Colonic mucosa (tissue), 4 donors: ENCODE measurements at regions not wholly inside any gene's neighbourhood (a gene's known extent, or its start where the extent isn't known, plus 50 kb on each side); places are given as distances from the start of the nearest gene placed in this dataset.
"Not testable (repeated sequence)": the region's sequence is repeated elsewhere in the genome, so short reads cannot be mapped to it uniquely, and the experiment has no call there.

Source experiments
- DNase-seq: peaks from one replicate; pipeline ENCODE4 v3.0.0-alpha.2; 2020
- H3K27ac ChIP-seq: fragments of 200-600 bp; one replicate; pipeline ENCODE4 v1.8.0; 2021
- H3K27me3 ChIP-seq: fragments of 200-600 bp; one replicate; pipeline ENCODE4 v1.8.0; 2021
- H3K36me3 ChIP-seq: fragments of 200-600 bp; one replicate; pipeline ENCODE4 v1.8.0; 2021
- H3K4me1 ChIP-seq: fragments of 200-600 bp; one replicate; pipeline ENCODE4 v1.8.0; 2021; ENCODE audit warnings: mild to moderate bottlenecking
- H3K4me3 ChIP-seq: fragments of 200-600 bp; one replicate; pipeline ENCODE4 v1.8.0; 2021
- H3K9ac ChIP-seq, 2 donors: one replicate each; pipeline ENCODE4 v1.7.0; 2013; ENCODE audit warnings: control low read depth in 2 of 2, low read depth in 2 of 2, low read length in 2 of 2
- H3K9me3 ChIP-seq: fragments of 200-600 bp; one replicate; pipeline ENCODE4 v1.8.0; 2021
- CTCF ChIP-seq: fragments of 200-600 bp; IDR thresholded peaks from one replicate; pipeline ENCODE4 v1.8.0; 2022; ENCODE audit warnings: antibody characterized with exemption, mild to moderate bottlenecking
- intact Hi-C: fragments of 100-400 bp; cut with DNase I; formaldehyde crosslinking; loops from one replicate; pipeline ENCODE4 v1.14.1; 2022
- donor health status: healthy.
- donor health status: DM: no; HTN: no; CAD: no.
- donor health status: DM: no; HTN: no; CAD: no.

- Histone ChIP-seq H3K9me3 (no peaks in the 10 kb centered on the region), H3K4me3 (no peak overlapping the region), H3K4me1 (no peaks in the 10 kb centered on the region), H3K27ac (no peak overlapping the region), H3K36me3 (no peaks in the 10 kb centered on the region), H3K9ac (no peak overlapping the region), H3K27me3 (no peaks in the 10 kb centered on the region)
- intact Hi-C loops: no loop called here
- DNase-seq: no peak
- no peak for TF ChIP-seq CTCF
These were observed 293.0 kb upstream of the HS6ST1 start for GRCh38 chr2:128611421-128612320.

GRCh38 chr2:128612628-128613027 is 294.0 kb upstream of the HS6ST1 start:
- Histone ChIP-seq H3K9me3 (no peaks in the 10 kb centered on the region), H3K4me3 (no peak overlapping the region), H3K4me1 (no peaks in the 10 kb centered on the region), H3K36me3 (no peaks in the 10 kb centered on the region), H3K27ac (no peak overlapping the region), H3K27me3 (no peaks in the 10 kb centered on the region), H3K9ac (no peak overlapping the region)
- no peak for DNase-seq
- no peak for TF ChIP-seq CTCF
- intact Hi-C loops: no loop called here

GRCh38 chr2:128613351-128613750 is 294.7 kb upstream of the HS6ST1 start:
- no peak overlapping the region for H3K9ac ChIP-seq
- H3K9me3 ChIP-seq: no peaks in the 10 kb centered on the region
- no peak overlapping the region for H3K4me3 ChIP-seq
- intact Hi-C loops: no loop called here
- H3K27ac ChIP-seq: no peak overlapping the region
- no peaks in the 10 kb centered on the region for H3K36me3 ChIP-seq
- DNase-seq: no peak
- H3K27me3 ChIP-seq: no peaks in the 10 kb centered on the region
- no peak for TF ChIP-seq CTCF
- no peaks in the 10 kb centered on the region for H3K4me1 ChIP-seq

- intact Hi-C loops: no loop called here
- Histone ChIP-seq H3K4me3 (no peak overlapping the region), H3K36me3 (no peaks in the 10 kb centered on the region), H3K4me1 (no peaks in the 10 kb centered on the region), H3K27ac (no peak overlapping the region), H3K9ac (no peak overlapping the region), H3K27me3 (no peaks in the 10 kb centered on the region), H3K9me3 (no peaks in the 10 kb centered on the region)
- no peak for DNase-seq
- no peak for TF ChIP-seq CTCF
These were observed 295.2 kb upstream of the HS6ST1 start for GRCh38 chr2:128613876-128614275.

- H3K36me3 ChIP-seq, H3K27me3 ChIP-seq, H3K27ac ChIP-seq, H3K9me3 ChIP-seq, H3K4me3 ChIP-seq, DNase-seq, intact Hi-C loops, H3K9ac ChIP-seq, H3K4me1 ChIP-seq: not testable (repeated sequence)
These were observed 296.2 kb upstream of the HS6ST1 start for GRCh38 chr2:128614907-128615306.

- no peak overlapping the region for H3K27ac ChIP-seq
- no peak for TF ChIP-seq CTCF
- no peaks in the 10 kb centered on the region for H3K9me3 ChIP-seq
- no peak overlapping the region for H3K4me3 ChIP-seq
- H3K36me3 ChIP-seq: no peaks in the 10 kb centered on the region
- intact Hi-C loops: no loop called here
- no peak for DNase-seq
- no peak overlapping the region for H3K9ac ChIP-seq
- H3K27me3 ChIP-seq: no peaks in the 10 kb centered on the region
- no peaks in the 10 kb centered on the region for H3K4me1 ChIP-seq
These were observed 296.9 kb upstream of the HS6ST1 start for GRCh38 chr2:128615571-128615970.
